Myocyte (in vitro differentiated cells): ENCODE measurements at regions not wholly inside any gene's neighbourhood (a gene's known extent, or its start where the extent isn't known, plus 50 kb on each side); places are given as distances from the start of the nearest gene placed in this dataset.
"Not testable (repeated sequence)": the region's sequence is repeated elsewhere in the genome, so short reads cannot be mapped to it uniquely, and the experiment has no call there.

Experiments
- DNase-seq: peaks from one replicate; pipeline ENCODE4 v3.0.0-alpha.2; 2012; ENCODE audit warnings: low read depth

- DNase-seq: peak; percentile 2
Measured at GRCh38 chr12:78490861-78491260, 373.7 kb upstream of the SYT1 start.

- DNase-seq: peak; percentile 44
Measured at GRCh38 chr12:78494911-78495310, 369.7 kb upstream of the SYT1 start.

GRCh38 chr12:78501825-78502224 is 362.7 kb upstream of the SYT1 start:
- DNase-seq: no peak

GRCh38 chr12:78519422-78519821 is 345.2 kb upstream of the SYT1 start:
- no peak for DNase-seq

- peak; percentile 18 for DNase-seq
Measured at GRCh38 chr12:78530100-78530765, 334.3 kb upstream of the SYT1 start.

GRCh38 chr12:78531831-78532458 is 332.6 kb upstream of the SYT1 start:
- no peak for DNase-seq

- DNase-seq: no peak
Measured at GRCh38 chr12:78534311-78534710, 330.3 kb upstream of the SYT1 start.

- no peak for DNase-seq
Measured at GRCh38 chr12:78540606-78541336, 323.8 kb upstream of the SYT1 start.

GRCh38 chr12:78550831-78551230 is 313.7 kb upstream of the SYT1 start:
- no peak for DNase-seq

GRCh38 chr12:78555802-78556201 is 308.8 kb upstream of the SYT1 start:
- DNase-seq: no peak

GRCh38 chr12:78556651-78557050 is 307.9 kb upstream of the SYT1 start:
- no peak for DNase-seq

- no peak for DNase-seq
Measured at GRCh38 chr12:78559416-78559815, 305.2 kb upstream of the SYT1 start.

- no peak for DNase-seq
Measured at GRCh38 chr12:78559886-78560285, 304.7 kb upstream of the SYT1 start.

GRCh38 chr12:78560633-78561032 is 303.9 kb upstream of the SYT1 start:
- DNase-seq: no peak

GRCh38 chr12:78562368-78563205 is 302.0 kb upstream of the SYT1 start:
- peak; percentile 39 for DNase-seq

GRCh38 chr12:78563826-78564225 is 300.7 kb upstream of the SYT1 start:
- no peak for DNase-seq

GRCh38 chr12:78566456-78566855 is 298.1 kb upstream of the SYT1 start:
- no peak for DNase-seq

- DNase-seq: no peak
Measured at GRCh38 chr12:78568321-78569020, 296.1 kb upstream of the SYT1 start.

- no peak for DNase-seq
Measured at GRCh38 chr12:78571953-78572352, 292.6 kb upstream of the SYT1 start.

- DNase-seq: not testable (repeated sequence)
Measured at GRCh38 chr12:78575208-78575607, 289.4 kb upstream of the SYT1 start.

GRCh38 chr12:78579846-78580245 is 284.7 kb upstream of the SYT1 start:
- no peak for DNase-seq
